ENCODE measurements at regions not wholly inside any gene's neighbourhood (a gene's known extent, or its start where the extent isn't known, plus 50 kb on each side); places are given as distances from the start of the nearest gene placed in this dataset.

- no peak for DNase-seq
Observed at GRCh38 chr13:85492283-85492682, 306.9 kb downstream of the SLITRK6 start.

DNA sequence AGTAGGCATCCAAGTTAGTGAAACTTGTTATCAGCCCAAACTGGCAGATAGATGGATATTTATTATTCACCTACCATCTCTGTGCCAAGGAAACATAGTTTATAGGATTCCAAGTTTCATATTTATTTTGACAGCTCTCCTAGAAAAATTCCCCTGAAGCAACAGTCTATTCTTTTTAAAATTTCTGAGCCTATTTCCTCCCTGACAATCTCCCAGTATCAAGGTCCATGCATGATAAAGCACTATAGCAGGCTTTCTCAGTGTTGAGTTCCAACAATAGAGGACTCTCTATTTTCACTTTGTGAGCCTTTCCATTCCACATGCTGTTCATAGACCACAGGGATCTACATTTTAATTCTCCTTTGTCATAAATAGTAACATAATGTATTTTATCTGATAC is 312.6 kb downstream of the SLITRK6 start:
- no peak for DNase-seq

- DNase-seq, result no peak
Observed at GRCh38 chr13:85473144-85473543, 326.1 kb downstream of the SLITRK6 start.

DNA sequence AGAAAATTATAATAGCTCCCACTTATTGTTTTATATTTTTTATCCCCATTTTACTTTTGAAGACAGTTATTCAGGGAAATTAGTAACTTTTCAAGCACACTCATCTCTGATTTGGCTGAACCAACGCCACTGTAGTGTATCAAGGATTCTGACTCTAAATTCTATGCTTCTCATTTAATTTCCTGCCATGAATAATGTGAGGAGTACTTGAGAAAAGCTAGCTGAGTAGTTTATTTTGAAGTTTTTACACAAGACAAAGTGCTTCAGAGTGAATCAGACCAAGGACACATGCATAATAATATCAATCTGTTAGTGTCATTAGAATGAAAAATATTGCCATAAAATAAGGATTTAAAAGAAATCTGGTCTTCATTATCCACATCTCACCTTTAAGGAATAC is 329.9 kb downstream of the SLITRK6 start:
- DNase-seq, result no peak

GRCh38 chr13:85462792-85463425 is 336.3 kb downstream of the SLITRK6 start:
- no peak for DNase-seq

DNA sequence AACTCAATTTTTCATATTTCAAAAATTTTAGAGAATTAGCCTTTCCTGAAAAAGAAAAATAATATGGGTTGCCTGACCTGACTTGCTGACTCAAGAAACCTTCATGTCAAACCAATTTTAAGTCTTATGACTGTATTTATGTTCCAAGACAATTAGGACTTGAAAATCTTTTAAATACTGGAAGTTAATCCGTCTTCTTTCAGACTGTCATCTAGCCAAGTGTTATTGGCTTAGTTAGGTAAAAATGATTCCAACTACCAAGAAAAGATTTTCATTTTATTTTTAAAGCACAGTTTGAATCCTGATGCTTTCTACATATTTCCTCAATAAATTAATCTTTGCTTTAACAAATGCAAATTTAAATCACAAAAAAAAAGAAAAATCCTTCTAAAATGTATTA is 337.6 kb downstream of the SLITRK6 start:
- DNase-seq, result no peak

- no peak for DNase-seq
Observed at GRCh38 chr13:85445534-85445933, 353.7 kb downstream of the SLITRK6 start.

GRCh38 chr13:85441975-85442374 is 357.2 kb downstream of the SLITRK6 start:
- DNase-seq, result no peak

GRCh38 chr13:85441364-85441763 is 357.9 kb downstream of the SLITRK6 start:
- no peak for DNase-seq

GRCh38 chr13:85436029-85436428 is 363.2 kb downstream of the SLITRK6 start:
- DNase-seq, result no peak

DNA sequence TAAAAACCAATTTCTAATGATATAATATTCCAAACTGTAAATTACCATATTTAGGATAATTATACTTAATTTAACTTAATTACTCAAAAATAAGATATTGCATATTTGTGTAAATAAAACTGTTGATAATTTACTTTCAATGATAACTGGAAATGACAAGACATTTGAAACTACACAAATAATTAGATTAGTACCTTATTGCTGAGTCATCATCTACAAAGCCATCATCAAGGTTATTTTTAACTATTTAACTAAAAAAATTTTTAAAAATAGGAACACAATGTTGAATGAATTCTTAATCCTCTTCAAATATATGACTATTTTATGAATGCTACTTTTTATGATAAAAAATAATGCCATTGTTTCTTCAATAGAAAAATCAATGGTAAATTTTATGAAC is 364.3 kb downstream of the SLITRK6 start:
- DNase-seq, result no peak

DNA sequence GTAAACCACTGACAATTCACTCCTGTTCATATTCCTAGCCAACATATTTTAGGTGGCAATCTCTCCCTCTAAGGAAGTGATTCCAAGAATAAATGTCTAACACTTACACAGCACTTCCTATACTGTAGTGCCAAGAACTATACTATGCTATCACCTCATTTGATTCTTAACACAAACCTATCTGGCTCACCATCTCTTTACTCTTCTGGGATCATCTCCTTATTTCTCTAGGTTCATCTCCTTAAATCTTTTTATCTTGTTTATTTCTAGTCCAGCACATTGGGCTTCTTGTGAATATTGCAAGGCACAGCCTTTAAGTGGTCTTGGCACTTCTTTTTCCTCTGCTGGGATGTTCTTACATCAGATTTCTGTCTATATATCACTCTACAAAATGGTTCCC is 366.3 kb downstream of the SLITRK6 start:
- DNase-seq, result no peak

DNA sequence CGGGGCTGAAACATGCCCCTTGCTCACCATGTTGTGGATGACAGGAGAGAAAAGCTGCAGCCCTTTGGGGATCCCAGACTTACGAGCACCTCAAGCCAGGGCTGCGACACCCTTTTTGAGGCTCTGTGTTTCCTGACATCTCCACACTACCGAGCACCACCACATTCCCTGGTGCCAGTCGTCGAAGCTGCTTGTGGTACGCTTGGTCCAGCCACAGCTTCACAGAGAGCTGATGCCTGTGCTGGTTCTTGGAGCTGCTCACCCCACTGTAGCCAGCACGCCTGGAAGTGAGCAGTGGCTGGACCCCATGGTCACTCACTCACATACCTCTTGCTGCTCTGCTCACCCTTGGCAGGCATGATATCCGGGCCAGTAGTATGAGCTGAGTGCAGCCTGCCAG is 367.5 kb downstream of the SLITRK6 start:
- no peak for DNase-seq

DNA sequence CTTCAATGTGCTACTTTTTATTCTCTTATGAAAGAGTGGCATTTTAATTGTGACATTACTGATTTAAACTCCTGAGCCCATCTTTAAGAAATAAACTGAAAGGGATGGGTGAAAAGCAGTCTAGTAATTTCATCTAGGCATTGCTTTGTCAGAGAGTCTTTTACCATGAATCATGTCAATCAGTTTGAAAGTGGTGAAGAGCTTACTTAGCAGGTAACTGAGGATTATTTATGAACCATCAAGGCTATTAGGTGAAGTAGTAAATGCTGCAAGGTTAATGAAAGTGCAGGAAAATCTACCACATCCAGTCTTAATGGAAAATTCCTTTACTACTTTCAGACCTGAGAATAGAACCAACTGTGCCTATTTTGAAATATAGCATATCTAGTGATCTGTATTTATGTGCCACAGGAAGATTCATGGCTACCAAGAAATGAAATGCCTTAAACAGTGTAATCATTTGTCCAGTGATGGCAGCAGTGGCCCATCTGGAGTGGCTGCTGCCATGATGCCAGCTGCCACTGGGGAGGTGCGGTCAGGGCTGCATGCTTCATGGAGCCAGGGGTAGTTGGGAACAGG is 368.9 kb downstream of the SLITRK6 start:
- DNase-seq, result no peak

DNA sequence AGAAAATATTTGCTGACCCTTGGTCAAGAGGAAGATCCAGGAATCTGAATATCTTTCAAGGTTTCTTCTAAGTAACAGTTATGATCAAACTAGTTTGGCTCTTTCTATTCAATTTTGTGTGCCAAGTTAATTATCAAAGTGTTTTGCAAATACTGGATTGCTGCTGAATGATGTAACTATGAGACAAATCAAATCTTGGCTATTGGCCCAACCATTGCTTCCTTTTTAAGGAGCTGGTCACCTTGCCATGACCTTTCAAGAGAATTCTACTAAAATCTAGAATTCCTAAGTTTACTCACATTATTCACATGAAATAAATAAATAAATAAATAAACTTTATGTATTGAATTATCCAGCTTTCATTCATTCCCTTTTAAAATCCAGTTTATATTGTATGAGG is 371.8 kb downstream of the SLITRK6 start:
- no peak for DNase-seq

GRCh38 chr13:85420136-85420535 is 379.1 kb downstream of the SLITRK6 start:
- no peak for DNase-seq

DNA sequence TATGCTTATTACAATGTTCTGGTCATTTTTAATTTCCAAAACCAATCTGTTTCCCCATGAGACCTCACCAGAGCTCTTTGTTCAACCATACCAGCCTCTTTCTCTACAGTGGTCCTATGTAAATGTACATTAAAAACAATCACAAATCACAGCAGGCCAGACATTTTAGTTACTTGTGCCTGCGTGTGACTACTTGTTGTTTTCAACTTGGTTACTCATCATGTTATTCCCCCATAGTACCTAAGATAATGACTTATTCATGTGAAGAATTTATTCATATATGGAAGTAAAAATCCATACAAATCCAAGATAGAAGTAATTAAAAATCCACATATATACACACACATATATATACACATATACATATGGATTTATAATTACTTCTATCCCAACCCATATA is 379.6 kb downstream of the SLITRK6 start:
- no peak for DNase-seq

DNA sequence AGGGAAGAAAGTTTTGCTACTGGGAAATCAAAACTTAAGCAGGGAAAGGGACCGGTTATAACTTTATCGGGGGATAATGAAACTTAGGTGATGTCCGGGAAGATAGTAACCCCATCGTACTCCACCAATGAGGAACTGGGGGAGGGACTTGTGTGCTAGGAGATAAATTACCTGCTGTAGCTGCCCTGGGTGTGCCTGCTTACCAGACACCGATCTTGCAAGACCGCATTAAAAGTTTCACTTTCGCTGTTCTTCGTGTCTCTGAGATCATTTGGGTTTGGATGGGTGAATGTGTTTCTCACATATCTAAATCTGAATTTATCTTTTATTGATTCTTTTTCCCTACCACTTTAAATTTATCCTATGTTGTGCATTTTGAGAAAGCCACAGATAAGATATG is 381.4 kb downstream of the SLITRK6 start:
- no peak for DNase-seq

- DNase-seq, result no peak
Observed at GRCh38 chr13:85413664-85414063, 385.6 kb downstream of the SLITRK6 start.

DNA sequence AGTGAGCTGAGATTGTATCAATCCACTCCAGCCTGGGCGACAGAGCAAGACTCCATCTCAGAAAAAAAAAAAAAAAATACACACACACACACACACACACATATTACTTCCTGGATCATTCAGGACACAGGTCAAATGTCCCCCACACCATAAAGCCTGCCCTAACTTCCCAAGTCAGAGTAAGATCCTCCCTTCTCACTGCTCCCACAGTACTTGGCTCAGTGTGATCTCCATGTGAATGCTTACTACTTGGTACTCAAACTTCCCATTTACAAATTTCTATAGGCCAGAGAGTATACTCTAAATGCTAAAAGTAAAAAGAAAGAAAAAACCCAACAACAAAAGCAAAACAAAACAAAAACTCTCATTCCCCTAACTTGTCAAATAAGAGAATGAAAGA is 386.8 kb downstream of the SLITRK6 start:
- DNase-seq, result no peak

DNA sequence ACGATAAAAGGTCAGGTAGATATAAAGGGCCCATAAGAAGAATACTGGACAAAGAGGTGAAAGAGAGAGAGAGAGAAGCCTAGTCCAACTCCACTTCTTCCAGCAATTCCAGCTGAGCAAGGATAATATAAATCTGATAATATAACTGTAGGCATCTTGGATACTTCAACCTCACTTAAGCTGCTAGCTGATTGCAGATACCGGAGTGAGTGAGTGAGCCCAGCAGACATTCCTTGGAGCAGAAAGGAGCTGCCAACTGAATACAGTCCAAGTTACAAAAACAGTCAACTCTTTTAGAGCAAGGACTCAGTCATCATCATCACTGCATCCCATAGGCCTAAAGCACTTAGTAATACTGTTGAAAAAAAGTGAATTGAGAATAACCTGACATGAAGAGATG is 387.6 kb downstream of the SLITRK6 start:
- DNase-seq, result no peak

- no peak for DNase-seq
Observed at GRCh38 chr13:85408415-85408814, 390.8 kb downstream of the SLITRK6 start.

DNA sequence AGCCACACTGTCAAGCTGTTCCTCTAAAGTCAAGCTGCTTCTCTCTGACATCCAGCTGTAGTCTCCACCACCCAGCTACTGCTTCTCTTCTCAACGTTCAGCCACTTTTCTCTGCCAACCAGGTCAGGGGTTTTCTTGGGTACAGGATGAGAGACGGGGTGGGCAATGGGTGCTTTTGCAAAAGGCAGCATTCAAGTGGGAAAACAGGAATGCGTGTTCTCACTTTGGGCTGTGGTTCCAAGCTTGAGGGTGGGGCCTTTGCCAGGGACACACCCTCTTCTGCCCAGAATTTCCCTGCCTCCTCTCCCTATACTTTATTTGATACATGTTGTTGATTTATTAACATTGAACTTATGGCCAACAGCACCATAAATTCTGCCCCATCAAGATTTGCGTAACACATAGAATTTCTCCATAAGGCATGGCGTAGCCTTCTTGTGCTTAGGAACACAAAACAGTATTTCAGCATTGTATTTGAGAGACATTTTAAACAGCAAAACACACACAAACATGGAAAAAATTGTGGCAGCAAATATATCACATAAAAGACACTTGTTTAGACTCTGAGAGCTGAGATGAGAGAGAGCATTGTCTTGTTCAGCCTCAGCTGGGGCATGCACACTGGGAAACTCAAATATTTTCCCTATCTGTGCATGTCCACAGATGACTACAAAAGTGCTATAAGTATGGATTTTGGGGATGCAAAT is 392.8 kb downstream of the SLITRK6 start:
- DNase-seq, result peak in 41 of 56 donors; percentile 1 to 77 (median 24)

All from nucleus accumbens (tissue), 56 donors.